NCI-H1105 (cell line): ENCODE measurements at regions not wholly inside any gene's neighbourhood (a gene's known extent, or its start where the extent isn't known, plus 50 kb on each side); places are given as distances from the start of the nearest gene placed in this dataset.

Experiments
- DNase-seq: peaks from one replicate; lab custom pipeline; 2025; lab: John Stamatoyannopoulos, UW

GRCh38 chr5:104751969-104752368, 1189.4 kb upstream of the NUDT12 start:
- DNase-seq, result no peak

- no peak for DNase-seq
Measured at GRCh38 chr5:104739905-104740304, 1177.3 kb upstream of the NUDT12 start.

- DNase-seq, result no peak
Measured at GRCh38 chr5:104739503-104739902, 1176.9 kb upstream of the NUDT12 start.

- no peak for DNase-seq
Measured at GRCh38 chr5:104736073-104736472, 1173.5 kb upstream of the NUDT12 start.

DNA sequence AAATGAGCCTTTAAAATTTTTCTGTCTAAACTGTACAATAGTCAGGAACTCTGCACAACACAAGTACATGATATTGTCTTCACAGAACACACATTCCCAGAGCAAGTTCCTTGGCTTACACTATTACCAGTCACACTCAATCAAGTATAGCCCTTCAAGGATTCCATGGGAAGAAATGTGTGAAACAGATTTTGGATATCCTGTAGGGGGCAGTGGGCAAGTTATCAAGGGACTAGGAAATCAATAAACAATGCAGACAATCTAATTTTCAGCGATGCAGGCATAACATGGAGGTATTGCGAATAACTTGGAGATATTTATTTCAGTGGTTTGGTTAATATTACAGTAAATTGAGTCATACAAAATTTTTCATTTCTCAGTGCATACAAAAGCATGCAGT, 1171.5 kb upstream of the NUDT12 start:
- no peak for DNase-seq

GRCh38 chr5:104733063-104733669, 1170.6 kb upstream of the NUDT12 start:
- no peak for DNase-seq

DNA sequence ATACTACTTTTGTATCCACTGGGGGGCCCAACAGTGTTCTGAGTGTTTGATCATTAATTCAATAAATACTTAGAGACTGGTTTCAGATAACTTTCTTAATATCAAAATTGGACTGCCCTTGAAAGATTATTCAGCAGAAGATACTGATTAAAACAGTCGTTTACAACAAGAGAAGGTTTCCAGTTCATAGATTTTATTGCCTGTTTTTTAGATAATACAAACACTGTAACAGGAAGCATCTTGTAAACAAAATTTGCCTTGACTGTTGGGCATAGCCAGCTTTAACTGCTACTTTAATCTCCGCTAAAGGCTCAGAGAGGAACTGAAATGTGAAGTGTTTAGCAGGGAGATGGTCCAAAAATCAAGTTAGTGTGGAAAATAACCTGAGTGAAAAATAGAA, 1168.7 kb upstream of the NUDT12 start:
- DNase-seq, result no peak

- no peak for DNase-seq
Measured at GRCh38 chr5:104708027-104708426, 1145.4 kb upstream of the NUDT12 start.

- DNase-seq, result no peak
Measured at GRCh38 chr5:104706600-104706999, 1144.0 kb upstream of the NUDT12 start.

GRCh38 chr5:104702212-104702611, 1139.6 kb upstream of the NUDT12 start:
- no peak for DNase-seq

- DNase-seq, result no peak
Measured at GRCh38 chr5:104699438-104699837, 1136.8 kb upstream of the NUDT12 start.

- no peak for DNase-seq
Measured at GRCh38 chr5:104661256-104661655, 1098.7 kb upstream of the NUDT12 start.

DNA sequence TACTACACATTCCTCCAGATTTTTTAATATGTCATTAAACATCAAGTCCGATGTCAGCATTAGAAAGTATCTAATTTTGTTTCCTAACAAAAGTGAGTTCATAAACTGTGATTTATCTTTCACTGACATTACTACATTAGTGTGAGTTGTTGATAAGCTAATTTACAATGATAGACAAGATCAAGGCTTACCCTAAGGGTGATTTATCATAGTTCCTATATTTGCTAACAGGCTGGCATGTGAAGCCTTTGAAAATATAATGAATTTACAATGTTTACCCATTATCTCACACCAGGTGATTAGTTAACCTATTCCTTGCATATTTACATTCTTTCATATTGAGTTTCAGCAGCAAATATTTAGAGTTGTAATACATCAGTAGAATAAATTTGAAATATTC, 1096.9 kb upstream of the NUDT12 start:
- DNase-seq, result no peak

GRCh38 chr5:104652271-104652861, 1089.8 kb upstream of the NUDT12 start:
- no peak for DNase-seq

GRCh38 chr5:104650313-104651055, 1087.9 kb upstream of the NUDT12 start:
- no peak for DNase-seq

DNA sequence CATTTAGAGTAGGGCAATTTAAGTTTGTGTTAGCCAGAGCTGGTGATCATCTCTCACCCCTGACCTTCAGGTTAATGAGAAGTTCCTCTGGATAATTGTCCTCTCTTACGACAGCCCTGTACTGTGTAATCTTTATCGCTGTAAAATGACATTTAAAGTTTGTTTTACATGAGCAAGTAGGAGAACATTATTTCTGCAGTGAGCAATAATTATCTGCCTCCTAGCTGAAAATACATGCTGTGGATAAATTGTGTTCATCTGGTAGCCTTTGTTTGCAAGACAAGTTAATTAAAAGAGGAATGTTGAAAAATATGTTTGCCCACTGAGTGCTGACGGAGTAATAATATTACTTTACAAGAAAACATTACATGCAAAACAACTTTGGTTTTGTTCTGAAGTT, 1083.8 kb upstream of the NUDT12 start:
- no peak for DNase-seq

- DNase-seq, result no peak
Measured at GRCh38 chr5:104643320-104643719, 1080.7 kb upstream of the NUDT12 start.

DNA sequence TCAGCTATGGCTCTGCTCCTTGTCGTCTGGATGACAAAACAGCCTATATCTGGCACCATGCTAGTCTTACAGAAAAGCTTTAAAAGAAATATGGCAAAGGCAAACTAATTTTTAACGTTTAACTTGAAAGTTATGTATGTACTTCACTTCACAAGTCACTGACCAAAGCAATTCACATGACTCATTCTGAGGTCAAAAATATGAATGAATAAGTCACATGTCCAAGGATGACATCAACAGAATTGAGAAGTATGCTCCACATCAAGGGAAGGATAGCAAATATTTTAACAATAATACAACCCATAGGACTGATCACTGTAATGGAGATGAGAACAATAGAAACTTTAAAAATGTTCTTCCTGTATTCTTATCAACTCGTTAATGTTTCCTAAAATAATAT, 1072.6 kb upstream of the NUDT12 start:
- DNase-seq, result no peak

- no peak for DNase-seq
Measured at GRCh38 chr5:104628911-104629310, 1066.3 kb upstream of the NUDT12 start.

DNA sequence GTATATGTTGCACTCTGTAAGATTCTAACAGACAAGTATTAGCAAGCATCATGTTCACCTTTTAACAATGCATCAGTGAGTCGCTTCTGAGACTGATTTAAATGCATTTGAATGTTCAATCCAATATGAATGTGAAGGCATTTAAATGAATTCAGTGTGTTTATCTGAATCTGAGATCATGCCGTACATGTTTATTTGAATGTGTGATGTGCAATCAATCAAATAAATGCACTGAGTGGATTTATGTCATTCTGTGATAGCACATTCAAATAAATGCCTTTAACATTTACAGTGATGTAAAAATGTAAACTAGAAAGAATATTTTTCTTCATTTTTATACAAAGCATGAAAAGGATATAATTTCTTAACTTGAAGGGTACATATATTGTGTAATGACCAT, 1063.5 kb upstream of the NUDT12 start:
- no peak for DNase-seq

DNA sequence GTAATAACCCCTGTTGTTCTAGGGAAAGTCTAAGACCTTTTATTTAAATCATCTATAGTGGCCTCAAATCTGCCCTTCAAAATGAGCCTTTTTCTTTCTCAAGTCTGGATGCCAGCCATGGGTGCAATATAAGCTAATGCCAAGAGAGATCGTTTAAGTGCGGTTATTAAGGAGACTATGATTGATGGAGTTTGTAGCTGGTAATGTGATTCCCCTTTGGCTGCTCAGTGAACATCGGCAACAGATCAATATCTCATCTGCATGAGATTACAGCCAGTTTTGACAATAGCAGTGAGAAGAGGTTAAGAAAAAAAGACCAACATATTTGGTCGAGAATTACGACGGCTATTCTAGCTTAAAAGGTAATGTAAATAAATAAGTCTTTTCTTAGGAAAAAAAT, 1049.4 kb upstream of the NUDT12 start:
- peak; percentile 63 for DNase-seq

DNA sequence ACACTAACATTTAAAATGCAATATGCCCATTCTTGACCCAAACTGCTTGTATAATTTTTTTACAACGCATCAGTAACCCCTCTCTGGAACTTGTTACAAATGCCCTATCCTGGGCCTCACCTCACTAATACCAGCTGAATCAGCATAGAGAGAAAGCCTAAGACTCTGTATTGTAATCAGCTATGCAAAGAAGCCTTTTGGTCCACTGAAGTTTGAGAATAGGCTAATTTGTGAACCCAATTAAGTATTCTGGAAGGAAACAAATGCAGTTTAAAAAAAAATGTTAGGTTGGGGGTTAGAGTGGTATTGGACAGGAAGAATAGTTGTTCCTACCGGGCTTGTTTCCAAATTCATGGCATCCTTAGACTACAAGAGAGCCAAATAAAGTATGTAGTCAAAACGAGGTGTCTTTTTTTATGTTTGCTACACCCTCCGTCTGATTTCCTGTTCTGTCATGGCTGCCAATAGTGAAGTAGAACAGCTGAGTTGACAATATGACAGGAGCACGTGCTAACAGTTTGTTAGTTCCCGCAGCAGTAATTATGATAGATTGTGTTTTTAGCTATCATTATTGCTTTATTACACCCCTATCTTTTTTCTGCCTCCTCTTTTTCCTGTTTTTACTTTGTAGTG, 1048.7 kb upstream of the NUDT12 start:
- no peak for DNase-seq

DNA sequence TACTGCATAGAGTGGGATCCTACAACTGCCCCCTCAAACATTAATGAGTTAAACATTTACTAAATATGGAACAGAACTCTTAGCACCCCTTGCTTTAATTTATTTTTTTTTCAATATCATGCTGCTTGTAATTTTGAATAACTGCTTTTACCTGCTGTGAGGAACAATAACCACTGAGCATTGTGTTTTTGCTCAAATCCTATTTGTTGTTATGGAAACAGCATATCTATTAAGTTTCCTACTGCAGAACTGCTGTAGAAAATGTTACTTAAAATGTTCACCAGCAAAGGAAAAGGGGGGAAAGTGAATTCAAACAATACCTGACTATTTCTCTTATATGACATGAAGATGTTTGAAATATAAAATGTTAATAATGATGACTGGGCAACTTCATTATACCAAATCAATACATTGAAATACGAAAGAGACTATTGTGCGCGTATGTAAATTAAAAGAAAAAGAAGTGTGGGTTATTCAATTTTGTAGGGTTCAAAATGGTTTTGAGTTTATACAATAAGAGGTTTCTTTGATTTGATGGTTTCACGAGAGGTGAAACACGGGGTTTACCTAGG, 1043.8 kb upstream of the NUDT12 start:
- DNase-seq, result no peak
